ENCODE measurements at regions not wholly inside any gene's neighbourhood (a gene's known extent, or its start where the extent isn't known, plus 50 kb on each side); places are given as distances from the start of the nearest gene placed in this dataset.

DNA sequence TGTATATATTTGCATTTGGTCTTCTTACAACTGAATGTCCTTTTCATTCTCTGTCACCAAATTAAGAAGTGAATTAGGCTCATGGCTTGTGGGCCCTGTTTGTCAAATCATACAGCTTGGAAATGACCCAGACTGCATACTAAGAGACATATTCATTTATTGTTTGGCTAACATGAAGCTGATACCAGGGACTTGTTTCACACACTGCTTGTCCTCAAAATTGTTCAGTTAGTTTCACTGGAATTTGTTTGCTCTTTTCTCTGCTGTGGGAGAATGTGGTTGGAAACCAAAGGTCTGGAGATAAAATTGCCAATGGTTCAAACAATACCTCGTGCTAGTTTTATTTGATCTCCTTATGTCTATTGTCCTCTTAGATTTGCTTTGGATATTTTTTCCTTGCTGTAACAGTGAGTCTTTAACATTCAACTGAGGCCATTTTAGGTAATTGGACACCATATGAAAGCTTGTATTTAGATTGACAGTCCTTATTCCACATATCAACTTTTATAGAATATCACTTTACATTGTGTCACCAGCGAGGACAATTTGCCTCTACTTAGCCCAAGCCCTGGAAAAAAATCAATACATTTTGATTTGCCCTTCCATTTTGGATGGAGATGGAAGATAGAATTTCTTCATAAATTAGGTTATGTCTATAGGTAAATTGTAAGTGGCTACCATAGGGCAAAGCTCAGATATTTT, 144.3 kb upstream of the MTAP start:
- Histone ChIP-seq H3K27ac (ENCODE audit: low read depth in 1 of 2, low read length in 2 of 2) (no peak overlapping the region), H3K4me3 (ENCODE audit: low read length in 2 of 2) (no peak overlapping the region), H3K9me3 (ENCODE audit: control insufficient read depth, low read length) (no peaks in the 10 kb centered on the region), H3K4me1 (ENCODE audit: control insufficient read depth in 1 of 2, insufficient read depth in 2 of 2, low read length in 2 of 2) (no peaks in the 10 kb centered on the region), H3K27me3 (ENCODE audit: control insufficient read depth in 1 of 2, insufficient read depth in 2 of 2, low read length in 1 of 2) (no peaks in the 10 kb centered on the region), H3K36me3 (ENCODE audit: control insufficient read depth in 1 of 2, insufficient read depth in 2 of 2, low read length in 1 of 2) (no peaks in the 10 kb centered on the region)
- intact Hi-C loops (cut with DNase I) = no loop called here
- WGBS, 2 donors = 80 to 81% methylated on average over 2 of the region's 2 CpGs
- ATAC-seq (ENCODE audit: low FRiP score) (no peak), DNase-seq (no peak)

DNA sequence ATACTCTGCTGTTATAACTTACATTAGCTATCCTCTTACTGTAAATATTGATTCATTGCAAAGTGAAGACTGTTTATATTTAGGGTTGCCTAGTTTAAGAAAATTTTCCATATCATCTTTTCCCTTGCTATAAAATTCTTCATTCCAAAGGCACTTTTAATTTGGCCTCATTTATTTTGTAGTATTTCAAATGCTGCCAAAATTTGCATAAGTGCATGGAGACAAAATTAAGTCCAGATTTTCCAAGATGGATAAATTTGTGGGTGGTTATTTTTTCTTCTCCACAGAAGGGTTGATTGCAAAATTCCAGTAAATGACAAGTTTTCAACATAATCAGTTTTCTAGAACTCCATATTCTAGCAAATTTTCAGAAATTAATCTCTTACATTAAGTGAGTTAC, 141.5 kb upstream of the MTAP start:
- H3K4me1 ChIP-seq (ENCODE audit: control insufficient read depth in 1 of 2, insufficient read depth in 2 of 2, low read length in 2 of 2) = no peaks in the 10 kb centered on the region
- no peaks in the 10 kb centered on the region for H3K27me3 ChIP-seq (ENCODE audit: control insufficient read depth in 1 of 2, insufficient read depth in 2 of 2, low read length in 1 of 2)
- no peak overlapping the region for H3K27ac ChIP-seq (ENCODE audit: low read depth in 1 of 2, low read length in 2 of 2)
- intact Hi-C loops (cut with DNase I) = no loop called here
- DNase-seq (no peak), ATAC-seq (ENCODE audit: low FRiP score) (no peak)
- H3K36me3 ChIP-seq (ENCODE audit: control insufficient read depth in 1 of 2, insufficient read depth in 2 of 2, low read length in 1 of 2) = no peaks in the 10 kb centered on the region
- H3K4me3 ChIP-seq (ENCODE audit: low read length in 2 of 2) = no peak overlapping the region
- H3K9me3 ChIP-seq (ENCODE audit: control insufficient read depth, low read length) = no peaks in the 10 kb centered on the region

DNA sequence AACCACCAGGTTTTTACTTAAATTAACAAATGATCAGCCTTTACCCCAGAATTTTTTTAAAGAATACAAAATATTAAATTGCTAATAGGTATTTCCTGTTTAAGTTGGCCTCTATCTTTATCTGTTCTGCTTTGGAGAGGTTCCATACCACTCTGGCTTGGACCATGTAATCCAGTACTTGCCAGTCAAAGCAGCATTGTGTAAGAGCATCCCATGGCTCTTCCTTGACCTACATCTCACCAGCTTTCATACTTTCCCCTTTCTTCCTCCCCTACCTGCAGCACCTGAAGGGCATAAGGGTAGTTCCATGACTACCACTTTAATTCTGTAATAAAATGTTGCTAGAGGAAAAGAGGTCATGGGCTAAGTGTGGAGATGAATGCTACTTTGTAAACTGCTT, 140.8 kb upstream of the MTAP start:
- ATAC-seq (ENCODE audit: low FRiP score) = no peak
- intact Hi-C loops (cut with DNase I) = no loop called here
- no peak overlapping the region for H3K4me3 ChIP-seq (ENCODE audit: low read length in 2 of 2)
- DNase-seq = no peak
- no peaks in the 10 kb centered on the region for H3K4me1 ChIP-seq (ENCODE audit: control insufficient read depth in 1 of 2, insufficient read depth in 2 of 2, low read length in 2 of 2)
- no peaks in the 10 kb centered on the region for H3K36me3 ChIP-seq (ENCODE audit: control insufficient read depth in 1 of 2, insufficient read depth in 2 of 2, low read length in 1 of 2)
- no peak overlapping the region for H3K27ac ChIP-seq (ENCODE audit: low read depth in 1 of 2, low read length in 2 of 2)
- no peaks in the 10 kb centered on the region for H3K9me3 ChIP-seq (ENCODE audit: control insufficient read depth, low read length)
- no peaks in the 10 kb centered on the region for H3K27me3 ChIP-seq (ENCODE audit: control insufficient read depth in 1 of 2, insufficient read depth in 2 of 2, low read length in 1 of 2)

DNA sequence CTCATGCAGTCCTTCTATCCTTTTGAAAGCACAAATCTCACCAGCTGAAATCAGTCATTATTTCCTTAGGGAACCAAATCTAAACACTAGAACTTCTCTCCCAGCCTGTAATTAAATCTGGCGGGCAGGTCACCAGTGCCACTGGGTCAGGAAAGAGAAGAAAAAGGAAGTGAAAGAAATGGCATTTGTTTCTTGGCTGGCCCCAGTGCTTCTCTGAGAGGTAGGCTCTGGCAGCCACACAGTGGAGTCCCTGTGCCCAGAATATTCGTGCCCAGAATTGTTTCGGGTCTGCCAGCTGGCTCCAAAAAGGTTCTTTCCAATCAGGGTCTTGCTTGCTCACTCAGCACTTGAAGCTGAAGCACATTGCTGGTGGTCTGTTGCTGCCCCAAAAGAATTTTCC, 133.9 kb upstream of the MTAP start:
- no peak overlapping the region for H3K4me3 ChIP-seq (ENCODE audit: low read length in 2 of 2)
- no peaks in the 10 kb centered on the region for H3K9me3 ChIP-seq (ENCODE audit: control insufficient read depth, low read length)
- no peak overlapping the region for H3K27ac ChIP-seq (ENCODE audit: low read depth in 1 of 2, low read length in 2 of 2)
- intact Hi-C loops (cut with DNase I) = no loop called here
- no peaks in the 10 kb centered on the region for H3K36me3 ChIP-seq (ENCODE audit: control insufficient read depth in 1 of 2, insufficient read depth in 2 of 2, low read length in 1 of 2)
- DNase-seq = no peak
- no peak for ATAC-seq (ENCODE audit: low FRiP score)
- WGBS, 2 donors = 2 to 4% methylated on average over 3 of the region's 3 CpGs
- peaks cover 0 to 2% of the 10 kb centered on the region in 2 donors for H3K4me1 ChIP-seq (ENCODE audit: control insufficient read depth in 1 of 2, insufficient read depth in 2 of 2, low read length in 2 of 2)
- no peaks in the 10 kb centered on the region for H3K27me3 ChIP-seq (ENCODE audit: control insufficient read depth in 1 of 2, insufficient read depth in 2 of 2, low read length in 1 of 2)

GRCh38 chr9:21669701-21670100, 132.7 kb upstream of the MTAP start:
- DNase-seq (no peak), ATAC-seq (ENCODE audit: low FRiP score) (no peak)
- Histone ChIP-seq H3K4me1 (ENCODE audit: control insufficient read depth in 1 of 2, insufficient read depth in 2 of 2, low read length in 2 of 2) (peaks cover 0 to 2% of the 10 kb centered on the region in 2 donors), H3K27me3 (ENCODE audit: control insufficient read depth in 1 of 2, insufficient read depth in 2 of 2, low read length in 1 of 2) (no peaks in the 10 kb centered on the region), H3K36me3 (ENCODE audit: control insufficient read depth in 1 of 2, insufficient read depth in 2 of 2, low read length in 1 of 2) (no peaks in the 10 kb centered on the region), H3K9me3 (ENCODE audit: control insufficient read depth, low read length) (no peaks in the 10 kb centered on the region), H3K4me3 (ENCODE audit: low read length in 2 of 2) (no peak overlapping the region), H3K27ac (ENCODE audit: low read depth in 1 of 2, low read length in 2 of 2) (no peak overlapping the region)
- WGBS, 2 donors = 65 to 75% methylated on average over 3 of the region's 3 CpGs
- intact Hi-C loops (cut with DNase I) = no loop called here

DNA sequence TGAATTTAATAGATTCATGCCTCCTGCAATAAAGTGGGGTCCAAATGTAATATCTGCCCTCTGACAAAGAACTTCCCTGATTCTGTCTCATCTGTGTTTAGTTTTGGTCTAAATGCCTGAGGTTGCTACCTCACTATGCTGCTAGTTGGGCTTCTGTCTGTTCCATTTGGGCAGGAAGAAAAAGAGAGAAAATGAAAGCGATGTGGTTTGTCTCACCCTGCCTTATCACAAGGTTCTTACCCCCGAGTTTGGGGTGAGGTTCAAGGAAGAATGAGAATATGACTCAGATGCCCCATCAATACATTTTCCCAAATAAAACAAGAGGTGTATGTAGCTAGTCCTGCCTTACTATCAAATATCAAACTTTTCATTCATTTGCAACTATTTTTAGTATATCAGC, 132.1 kb upstream of the MTAP start:
- ATAC-seq (ENCODE audit: low FRiP score) = no peak
- H3K4me3 ChIP-seq (ENCODE audit: low read length in 2 of 2) = no peak overlapping the region
- 70 to 79% methylated on average over 2 of the region's 2 CpGs for WGBS, 2 donors
- DNase-seq = no peak
- H3K27ac ChIP-seq (ENCODE audit: low read depth in 1 of 2, low read length in 2 of 2) = no peak overlapping the region
- peaks cover 0 to 2% of the 10 kb centered on the region in 2 donors for H3K4me1 ChIP-seq (ENCODE audit: control insufficient read depth in 1 of 2, insufficient read depth in 2 of 2, low read length in 2 of 2)
- H3K27me3 ChIP-seq (ENCODE audit: control insufficient read depth in 1 of 2, insufficient read depth in 2 of 2, low read length in 1 of 2) = no peaks in the 10 kb centered on the region
- intact Hi-C loops (cut with DNase I) = no loop called here
- H3K36me3 ChIP-seq (ENCODE audit: control insufficient read depth in 1 of 2, insufficient read depth in 2 of 2, low read length in 1 of 2) = no peaks in the 10 kb centered on the region
- no peaks in the 10 kb centered on the region for H3K9me3 ChIP-seq (ENCODE audit: control insufficient read depth, low read length)

GRCh38 chr9:21672140-21672539, 130.3 kb upstream of the MTAP start:
- Histone ChIP-seq H3K27ac (ENCODE audit: low read depth in 1 of 2, low read length in 2 of 2) (no peak overlapping the region), H3K9me3 (ENCODE audit: control insufficient read depth, low read length) (no peaks in the 10 kb centered on the region), H3K4me3 (ENCODE audit: low read length in 2 of 2) (no peak overlapping the region), H3K36me3 (ENCODE audit: control insufficient read depth in 1 of 2, insufficient read depth in 2 of 2, low read length in 1 of 2) (no peaks in the 10 kb centered on the region), H3K4me1 (ENCODE audit: control insufficient read depth in 1 of 2, insufficient read depth in 2 of 2, low read length in 2 of 2) (peaks cover 0 to 2% of the 10 kb centered on the region in 2 donors), H3K27me3 (ENCODE audit: control insufficient read depth in 1 of 2, insufficient read depth in 2 of 2, low read length in 1 of 2) (no peaks in the 10 kb centered on the region)
- 54 to 57% methylated on average over 4 of the region's 4 CpGs for WGBS, 2 donors
- ATAC-seq (ENCODE audit: low FRiP score) = no peak
- DNase-seq = no peak
- intact Hi-C loops (cut with DNase I) = no loop called here

DNA sequence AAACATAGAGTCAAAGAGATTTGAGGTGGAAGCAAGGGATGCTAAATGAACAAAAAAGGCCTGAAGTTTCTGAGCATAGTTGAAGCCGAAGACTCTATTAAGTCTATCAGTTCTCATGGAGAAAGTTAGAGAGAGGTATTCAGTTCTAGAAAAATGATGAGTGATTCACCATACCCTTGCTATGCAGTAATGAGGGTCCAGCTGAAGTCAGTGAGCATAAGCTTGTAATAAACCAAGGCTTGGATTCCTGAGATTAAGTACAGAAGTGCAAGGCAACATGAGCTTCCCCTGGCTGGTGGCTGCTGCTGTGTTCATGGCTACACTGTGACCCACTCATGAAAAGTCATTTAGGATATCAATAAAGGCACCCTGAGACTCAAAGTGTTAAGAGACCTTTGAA, 129.7 kb upstream of the MTAP start:
- DNase-seq = no peak
- Histone ChIP-seq H3K4me3 (ENCODE audit: low read length in 2 of 2) (no peak overlapping the region), H3K4me1 (ENCODE audit: control insufficient read depth in 1 of 2, insufficient read depth in 2 of 2, low read length in 2 of 2) (peaks cover 0 to 2% of the 10 kb centered on the region in 2 donors), H3K27ac (ENCODE audit: low read depth in 1 of 2, low read length in 2 of 2) (no peak overlapping the region), H3K27me3 (ENCODE audit: control insufficient read depth in 1 of 2, insufficient read depth in 2 of 2, low read length in 1 of 2) (no peaks in the 10 kb centered on the region), H3K36me3 (ENCODE audit: control insufficient read depth in 1 of 2, insufficient read depth in 2 of 2, low read length in 1 of 2) (no peaks in the 10 kb centered on the region), H3K9me3 (ENCODE audit: control insufficient read depth, low read length) (no peaks in the 10 kb centered on the region)
- WGBS, 2 donors = 88 to 95% methylated on average over 1 of the region's 1 CpG
- no peak for ATAC-seq (ENCODE audit: low FRiP score)
- intact Hi-C loops (cut with DNase I) = no loop called here

DNA sequence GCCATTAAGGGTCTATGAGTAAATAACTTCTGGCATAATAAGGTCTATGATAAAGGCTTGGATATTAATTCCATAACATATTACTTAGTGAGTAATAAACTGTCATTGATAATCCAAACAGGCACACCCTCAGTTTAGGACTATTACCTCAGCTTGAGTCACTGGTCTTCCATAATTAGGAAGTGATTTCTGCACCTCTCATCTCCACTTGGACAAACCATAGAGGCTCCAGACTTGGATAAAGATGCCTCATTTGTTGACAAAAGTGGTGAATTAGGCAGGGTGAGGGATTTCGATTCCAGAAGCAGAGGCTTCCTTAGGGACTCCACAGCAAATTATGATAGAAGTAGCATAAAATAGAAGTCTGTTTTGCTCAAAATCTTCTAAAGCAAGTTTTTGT, 127.5 kb upstream of the MTAP start:
- no peaks in the 10 kb centered on the region for H3K27me3 ChIP-seq (ENCODE audit: control insufficient read depth in 1 of 2, insufficient read depth in 2 of 2, low read length in 1 of 2)
- no peaks in the 10 kb centered on the region for H3K36me3 ChIP-seq (ENCODE audit: control insufficient read depth in 1 of 2, insufficient read depth in 2 of 2, low read length in 1 of 2)
- H3K27ac ChIP-seq (ENCODE audit: low read depth in 1 of 2, low read length in 2 of 2) = no peak overlapping the region
- intact Hi-C loops (cut with DNase I) = no loop called here
- no peaks in the 10 kb centered on the region for H3K9me3 ChIP-seq (ENCODE audit: control insufficient read depth, low read length)
- no peak for ATAC-seq (ENCODE audit: low FRiP score)
- DNase-seq = no peak
- H3K4me1 ChIP-seq (ENCODE audit: control insufficient read depth in 1 of 2, insufficient read depth in 2 of 2, low read length in 2 of 2) = no peaks in the 10 kb centered on the region
- 72 to 73% methylated on average over 1 of the region's 1 CpG for WGBS, 2 donors
- no peak overlapping the region for H3K4me3 ChIP-seq (ENCODE audit: low read length in 2 of 2)

All from aorta (tissue), 5 donors.